Fibroblast of the aortic adventitia (primary cell): ENCODE measurements at regions not wholly inside any gene's neighbourhood (a gene's known extent, or its start where the extent isn't known, plus 50 kb on each side); places are given as distances from the start of the nearest gene placed in this dataset.

Source experiments
- DNase-seq: peaks from one replicate; pipeline ENCODE4 v3.0.0-alpha.2; 2010; ENCODE audit warnings: low read depth
- H3K4me3 ChIP-seq: 2 replicates; pipeline ENCODE4 v1.5.1; 2011; ENCODE audit warnings: low read depth, mild to moderate bottlenecking, control low read depth, low read length, moderate library complexity
- TF ChIP-seq, protein P1 (sequence below): IDR thresholded peaks from 2 replicates; pipeline ENCODE4 v1.5.1; 2011; ENCODE audit warnings: mild to moderate bottlenecking, low read length, control low read depth, inconsistent platforms; ENCODE audit not compliant: insufficient read depth

GRCh38 chr7:113247198-113247597 is 128.8 kb upstream of the SMIM30 start:
- H3K4me3 ChIP-seq = no peak overlapping the region
- DNase-seq = no peak
- TF ChIP-seq, protein P1, sequence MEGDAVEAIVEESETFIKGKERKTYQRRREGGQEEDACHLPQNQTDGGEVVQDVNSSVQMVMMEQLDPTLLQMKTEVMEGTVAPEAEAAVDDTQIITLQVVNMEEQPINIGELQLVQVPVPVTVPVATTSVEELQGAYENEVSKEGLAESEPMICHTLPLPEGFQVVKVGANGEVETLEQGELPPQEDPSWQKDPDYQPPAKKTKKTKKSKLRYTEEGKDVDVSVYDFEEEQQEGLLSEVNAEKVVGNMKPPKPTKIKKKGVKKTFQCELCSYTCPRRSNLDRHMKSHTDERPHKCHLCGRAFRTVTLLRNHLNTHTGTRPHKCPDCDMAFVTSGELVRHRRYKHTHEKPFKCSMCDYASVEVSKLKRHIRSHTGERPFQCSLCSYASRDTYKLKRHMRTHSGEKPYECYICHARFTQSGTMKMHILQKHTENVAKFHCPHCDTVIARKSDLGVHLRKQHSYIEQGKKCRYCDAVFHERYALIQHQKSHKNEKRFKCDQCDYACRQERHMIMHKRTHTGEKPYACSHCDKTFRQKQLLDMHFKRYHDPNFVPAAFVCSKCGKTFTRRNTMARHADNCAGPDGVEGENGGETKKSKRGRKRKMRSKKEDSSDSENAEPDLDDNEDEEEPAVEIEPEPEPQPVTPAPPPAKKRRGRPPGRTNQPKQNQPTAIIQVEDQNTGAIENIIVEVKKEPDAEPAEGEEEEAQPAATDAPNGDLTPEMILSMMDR = no peak

DNA sequence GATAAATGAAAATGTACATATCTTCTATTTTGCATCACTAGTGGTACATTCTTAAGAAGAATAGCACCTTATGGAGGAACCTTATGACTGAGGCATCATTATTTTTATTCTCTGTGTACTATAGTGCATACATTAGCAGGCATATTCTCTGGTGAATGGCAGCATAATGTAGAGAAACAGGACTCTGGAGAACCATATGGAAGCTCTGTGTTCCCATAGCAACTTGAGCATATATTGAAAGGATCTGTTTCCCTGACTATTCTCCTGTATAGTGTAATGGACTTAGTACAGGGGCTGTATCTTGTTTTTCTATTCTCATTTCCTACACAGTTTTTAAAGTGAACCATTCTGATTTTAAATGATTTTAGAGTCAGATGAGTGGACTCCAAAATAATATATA is 128.4 kb upstream of the SMIM30 start:
- H3K4me3 ChIP-seq = no peak overlapping the region
- no peak for DNase-seq
- TF ChIP-seq, protein P1 = no peak

- TF ChIP-seq, protein P1 = no peak
- DNase-seq = no peak
- no peak overlapping the region for H3K4me3 ChIP-seq
Observed at GRCh38 chr7:113232885-113233284, 114.5 kb upstream of the SMIM30 start.

DNA sequence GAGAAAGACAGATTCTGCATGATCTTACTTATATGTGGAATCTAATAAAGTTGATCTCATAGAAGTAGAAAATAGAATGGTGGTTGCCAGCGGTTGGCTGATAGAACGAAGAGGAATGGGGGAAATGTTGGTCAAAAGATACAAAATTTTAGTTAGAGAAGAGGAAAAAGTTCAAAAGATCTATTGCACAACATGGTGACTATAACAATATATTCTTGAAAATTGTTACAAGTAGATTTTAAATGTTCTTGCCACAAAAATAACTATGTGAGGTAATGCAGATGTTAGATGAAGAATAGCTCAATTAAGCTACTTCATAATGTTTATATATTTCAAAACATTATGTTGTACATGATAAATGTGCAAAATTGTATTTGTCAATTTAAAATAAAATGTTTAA is 112.3 kb upstream of the SMIM30 start:
- DNase-seq = no peak
- TF ChIP-seq, protein P1 = no peak
- H3K4me3 ChIP-seq = no peak overlapping the region

DNA sequence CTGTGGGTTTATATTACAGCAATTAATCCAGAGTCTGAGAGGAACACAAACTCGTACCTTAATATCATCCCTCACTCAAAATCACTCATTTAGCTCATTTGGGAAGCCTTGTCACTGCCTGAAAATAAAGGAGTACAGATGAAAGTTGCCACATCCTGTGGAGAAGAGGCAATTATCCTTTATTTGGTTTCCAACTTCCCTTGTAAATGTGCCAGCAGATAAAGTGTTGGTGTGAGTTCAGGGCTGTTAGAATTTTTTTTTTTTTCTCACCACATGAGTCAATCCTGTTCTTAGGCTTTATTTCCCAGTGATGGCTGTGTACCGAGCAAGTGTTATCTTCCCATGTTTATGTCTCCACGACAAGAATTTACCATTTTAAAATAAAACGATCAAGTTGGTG is 99.0 kb upstream of the SMIM30 start:
- no peak for DNase-seq
- H3K4me3 ChIP-seq = no peak overlapping the region
- TF ChIP-seq, protein P1 = no peak

GRCh38 chr7:113216038-113216437 is 97.7 kb upstream of the SMIM30 start:
- TF ChIP-seq, protein P1 = no peak
- H3K4me3 ChIP-seq = no peak overlapping the region
- no peak for DNase-seq

DNA sequence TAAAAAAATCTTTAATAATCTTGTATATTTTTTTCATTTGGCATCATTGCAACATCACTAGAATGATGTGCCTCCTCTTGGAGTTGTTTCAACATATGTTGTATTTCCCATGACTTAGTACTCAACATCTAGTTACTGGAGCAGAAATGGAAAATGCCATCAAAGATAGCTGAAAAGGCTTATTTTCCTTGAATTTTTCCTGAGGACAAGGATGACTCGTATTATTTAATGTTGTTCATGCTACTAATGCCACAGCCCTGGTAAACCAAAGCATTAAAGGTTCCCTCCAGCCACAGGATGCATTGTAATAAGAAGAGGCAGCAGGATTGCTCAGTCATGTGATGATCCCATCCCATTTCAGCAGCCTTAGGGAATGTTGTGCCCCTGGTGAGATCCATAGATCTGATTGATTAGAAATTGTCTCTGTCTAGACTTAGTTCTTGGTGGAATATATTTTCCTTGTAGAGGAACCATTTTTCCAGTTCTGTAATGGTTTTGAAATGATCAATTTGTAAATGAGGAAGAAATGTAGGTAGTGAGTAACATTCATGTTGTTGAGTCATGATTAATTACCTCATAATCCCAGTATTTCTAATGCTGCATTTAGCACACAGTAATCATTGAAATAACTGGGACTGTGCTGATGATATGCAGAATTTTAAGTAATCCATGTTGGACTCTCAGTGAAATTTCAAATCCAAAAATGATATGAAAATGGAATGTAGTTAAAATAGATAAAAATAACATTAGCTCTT is 91.3 kb upstream of the SMIM30 start:
- H3K4me3 ChIP-seq = no peak overlapping the region
- no peak for DNase-seq
- TF ChIP-seq, protein P1 = no peak
